Parathyroid adenoma (tissue), 2 donors: ENCODE measurements at regions not wholly inside any gene's neighbourhood (a gene's known extent, or its start where the extent isn't known, plus 50 kb on each side); places are given as distances from the start of the nearest gene placed in this dataset.

Experiments used
- H2AFZ ChIP-seq: fragments of 300-600 bp; sonication (generic); one replicate; pipeline ENCODE4 v1.7.0; 2017; ENCODE audit warnings: antibody characterized with exemption, mild to moderate bottlenecking
- H3K27ac ChIP-seq: fragments of 300-600 bp; sonication (generic); one replicate; pipeline ENCODE4 v1.7.0; 2017
- H3K27me3 ChIP-seq: fragments of 300-600 bp; sonication (generic); one replicate; pipeline ENCODE4 v1.7.0; 2017; ENCODE audit warnings: low read length; ENCODE audit not compliant: control insufficient read depth, insufficient read depth
- H3K36me3 ChIP-seq: fragments of 300-600 bp; sonication (generic); one replicate; pipeline ENCODE4 v1.7.0; 2017; ENCODE audit warnings: low read length; ENCODE audit not compliant: control insufficient read depth, insufficient read depth
- H3K4me1 ChIP-seq: fragments of 300-600 bp; sonication (generic); one replicate; pipeline ENCODE4 v1.7.0; 2017; ENCODE audit warnings: control low read depth
- H3K4me2 ChIP-seq: fragments of 300-600 bp; sonication (generic); one replicate; pipeline ENCODE4 v1.7.0; 2017; ENCODE audit warnings: low read length
- H3K4me3 ChIP-seq: fragments of 300-600 bp; sonication (generic); one replicate; pipeline ENCODE4 v1.7.0; 2017; ENCODE audit warnings: low read depth, low read length
- H3K79me2 ChIP-seq: fragments of 300-600 bp; sonication (generic); one replicate; pipeline ENCODE4 v1.7.0; 2017; ENCODE audit warnings: control low read depth
- H3K9ac ChIP-seq: fragments of 300-600 bp; sonication (generic); one replicate; pipeline ENCODE4 v1.7.0; 2017; ENCODE audit warnings: mild to moderate bottlenecking
- H3K9me3 ChIP-seq: fragments of 300-600 bp; sonication (generic); one replicate; pipeline ENCODE4 v1.7.0; 2017; ENCODE audit warnings: low read length; ENCODE audit not compliant: control insufficient read depth
- TF ChIP-seq, protein P1 (sequence below): fragments of 300-600 bp; sonication (generic); IDR thresholded peaks from one replicate; pipeline ENCODE4 v1.7.0; 2017; ENCODE audit warnings: antibody characterized with exemption, mild to moderate bottlenecking
- donor health status: primary hyperparathyroidism.

DNA sequence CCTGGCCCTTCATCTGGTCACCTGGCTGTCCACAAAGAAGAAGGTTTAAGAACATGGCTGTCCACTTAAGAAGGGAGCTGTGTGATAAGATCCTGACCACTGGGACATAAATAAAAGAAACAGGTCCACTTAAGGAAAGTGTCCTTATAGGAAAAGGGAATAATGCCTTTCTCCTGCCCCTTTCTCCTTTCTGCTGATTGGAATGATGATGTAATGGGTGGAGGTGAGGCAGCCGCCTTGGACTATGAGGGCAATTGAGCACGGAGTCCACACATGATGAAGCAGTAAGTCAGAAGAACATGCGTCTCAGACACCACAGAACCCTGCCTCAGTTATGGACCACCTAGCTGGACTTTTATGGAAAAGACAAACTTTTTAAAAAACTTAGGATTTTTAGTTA, 401.1 kb downstream of the SHANK2 start:
- H3K27ac ChIP-seq: no peak overlapping the region
- no peaks in the 10 kb centered on the region for H3K79me2 ChIP-seq
- no peaks in the 10 kb centered on the region for H3K4me1 ChIP-seq
- no peaks in the 10 kb centered on the region for H3K9me3 ChIP-seq
- TF ChIP-seq, protein P1, sequence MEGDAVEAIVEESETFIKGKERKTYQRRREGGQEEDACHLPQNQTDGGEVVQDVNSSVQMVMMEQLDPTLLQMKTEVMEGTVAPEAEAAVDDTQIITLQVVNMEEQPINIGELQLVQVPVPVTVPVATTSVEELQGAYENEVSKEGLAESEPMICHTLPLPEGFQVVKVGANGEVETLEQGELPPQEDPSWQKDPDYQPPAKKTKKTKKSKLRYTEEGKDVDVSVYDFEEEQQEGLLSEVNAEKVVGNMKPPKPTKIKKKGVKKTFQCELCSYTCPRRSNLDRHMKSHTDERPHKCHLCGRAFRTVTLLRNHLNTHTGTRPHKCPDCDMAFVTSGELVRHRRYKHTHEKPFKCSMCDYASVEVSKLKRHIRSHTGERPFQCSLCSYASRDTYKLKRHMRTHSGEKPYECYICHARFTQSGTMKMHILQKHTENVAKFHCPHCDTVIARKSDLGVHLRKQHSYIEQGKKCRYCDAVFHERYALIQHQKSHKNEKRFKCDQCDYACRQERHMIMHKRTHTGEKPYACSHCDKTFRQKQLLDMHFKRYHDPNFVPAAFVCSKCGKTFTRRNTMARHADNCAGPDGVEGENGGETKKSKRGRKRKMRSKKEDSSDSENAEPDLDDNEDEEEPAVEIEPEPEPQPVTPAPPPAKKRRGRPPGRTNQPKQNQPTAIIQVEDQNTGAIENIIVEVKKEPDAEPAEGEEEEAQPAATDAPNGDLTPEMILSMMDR: no peak
- no peaks in the 10 kb centered on the region for H3K36me3 ChIP-seq
- no peak overlapping the region for H3K4me2 ChIP-seq
- no peak overlapping the region for H2AFZ ChIP-seq
- H3K27me3 ChIP-seq: no peaks in the 10 kb centered on the region
- H3K9ac ChIP-seq: no peak overlapping the region
- H3K4me3 ChIP-seq: no peak overlapping the region

DNA sequence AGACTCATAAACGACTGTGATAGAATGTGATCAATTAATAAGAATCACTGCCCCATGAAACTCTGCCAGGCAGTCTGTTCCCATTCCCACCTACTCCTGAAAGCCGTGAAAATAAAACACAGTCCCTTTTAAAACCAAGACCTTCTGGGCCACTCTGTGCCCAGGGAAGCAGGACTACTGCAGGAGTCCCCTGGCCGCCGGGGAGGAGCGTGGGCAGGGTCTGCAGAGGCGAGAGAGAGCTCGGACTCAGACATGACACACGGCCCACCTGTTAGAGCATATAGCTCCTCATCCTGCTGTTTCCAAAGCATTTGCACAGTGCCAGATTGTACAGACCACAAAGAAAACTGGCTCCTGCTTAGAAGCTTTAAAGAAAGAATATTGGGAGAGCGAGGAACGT, 400.5 kb downstream of the SHANK2 start:
- Histone ChIP-seq H3K36me3 (no peaks in the 10 kb centered on the region), H2AFZ (no peak overlapping the region), H3K27ac (no peak overlapping the region), H3K79me2 (no peaks in the 10 kb centered on the region), H3K4me1 (no peaks in the 10 kb centered on the region), H3K9ac (no peak overlapping the region), H3K4me2 (no peak overlapping the region), H3K4me3 (no peak overlapping the region), H3K9me3 (no peaks in the 10 kb centered on the region), H3K27me3 (no peaks in the 10 kb centered on the region)
- TF ChIP-seq, protein P1: no peak

DNA sequence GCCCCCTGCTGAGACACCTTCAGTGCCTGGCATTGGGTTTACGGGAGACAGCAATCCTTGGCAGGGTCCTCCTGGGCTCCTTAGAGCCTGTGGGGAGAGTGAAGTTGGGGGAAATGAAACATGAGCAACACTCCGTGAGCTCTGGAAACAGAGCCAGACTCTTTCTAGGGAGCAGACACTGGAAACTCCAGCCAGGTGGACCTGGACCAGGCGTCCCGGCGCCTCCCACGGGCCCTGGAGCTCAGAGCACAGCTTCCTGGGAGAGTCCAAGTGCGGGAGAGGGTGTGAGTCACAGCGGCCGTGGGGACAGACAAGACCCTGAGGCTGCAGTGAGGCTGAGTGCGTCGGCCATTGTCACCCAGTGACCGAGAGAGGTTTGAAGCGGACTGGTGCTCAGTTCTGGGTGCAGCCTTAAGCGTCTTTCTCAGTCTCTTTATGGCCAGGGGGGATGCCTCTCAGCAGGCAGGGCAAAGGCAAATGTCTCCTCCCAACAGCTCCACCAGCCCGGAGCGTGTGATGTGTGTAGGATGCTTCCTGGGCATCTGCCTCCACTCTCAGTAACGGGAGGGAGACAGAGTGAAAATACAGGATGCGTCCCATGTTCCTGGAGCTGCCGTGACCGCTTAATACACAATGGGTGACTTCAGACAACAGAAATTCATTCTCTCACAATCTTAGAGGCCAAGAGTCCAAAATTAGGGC, 399.2 kb downstream of the SHANK2 start:
- Histone ChIP-seq H3K9ac (no peak overlapping the region), H3K27me3 (no peaks in the 10 kb centered on the region), H3K9me3 (no peaks in the 10 kb centered on the region), H2AFZ (no peak overlapping the region), H3K4me3 (no peak overlapping the region), H3K27ac (no peak overlapping the region), H3K79me2 (no peaks in the 10 kb centered on the region), H3K4me1 (no peaks in the 10 kb centered on the region), H3K36me3 (no peaks in the 10 kb centered on the region), H3K4me2 (no peak overlapping the region)
- TF ChIP-seq, protein P1: no peak

DNA sequence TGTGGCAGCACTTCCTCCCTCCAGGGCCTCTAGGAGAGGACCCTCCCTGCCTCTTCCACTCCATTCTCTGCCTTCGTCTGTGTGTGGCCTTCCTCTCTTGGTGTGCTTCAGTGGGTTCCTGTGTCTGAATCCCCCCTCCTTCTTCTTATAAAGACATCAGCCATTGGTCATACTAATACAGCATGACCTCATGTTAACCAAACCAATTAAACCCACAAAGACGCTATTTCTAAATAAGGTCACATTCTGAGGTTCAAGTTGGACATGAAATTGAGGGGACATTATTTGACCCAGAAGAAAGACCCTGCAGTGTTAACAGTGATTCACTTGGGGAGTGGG, 398.6 kb downstream of the SHANK2 start:
- Histone ChIP-seq H2AFZ (no peak overlapping the region), H3K79me2 (no peaks in the 10 kb centered on the region), H3K4me1 (no peaks in the 10 kb centered on the region), H3K27me3 (no peaks in the 10 kb centered on the region), H3K27ac (no peak overlapping the region), H3K36me3 (no peaks in the 10 kb centered on the region), H3K4me2 (no peak overlapping the region), H3K4me3 (no peak overlapping the region), H3K9ac (no peak overlapping the region), H3K9me3 (no peaks in the 10 kb centered on the region)
- TF ChIP-seq, protein P1: no peak

DNA sequence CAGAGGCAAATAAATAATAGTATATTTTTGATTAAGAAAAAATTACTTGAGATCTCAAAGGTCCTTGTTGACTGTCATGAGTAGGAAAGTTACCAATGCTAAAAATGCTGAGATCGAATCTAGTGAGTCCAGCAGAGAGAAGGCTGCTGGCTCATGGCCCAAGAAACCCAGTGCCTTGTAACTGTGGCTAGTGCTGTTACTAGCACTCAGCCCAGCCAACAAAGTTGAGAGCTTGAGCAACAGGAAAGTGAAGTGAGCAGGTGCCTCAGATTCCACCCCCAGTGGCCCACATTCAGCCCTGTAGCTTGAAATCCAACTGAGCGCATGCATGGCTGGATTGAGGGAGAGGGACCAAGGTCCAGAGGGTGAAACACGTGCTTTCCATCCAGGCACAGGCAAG, 398.2 kb downstream of the SHANK2 start:
- Histone ChIP-seq H3K79me2 (no peaks in the 10 kb centered on the region), H3K9ac (no peak overlapping the region), H3K36me3 (no peaks in the 10 kb centered on the region), H3K27me3 (no peaks in the 10 kb centered on the region), H2AFZ (no peak overlapping the region), H3K9me3 (no peaks in the 10 kb centered on the region), H3K4me1 (no peaks in the 10 kb centered on the region), H3K4me3 (no peak overlapping the region), H3K4me2 (no peak overlapping the region), H3K27ac (no peak overlapping the region)
- TF ChIP-seq, protein P1: no peak
